HG03432 (cell line): ENCODE measurements at regions not wholly inside any gene's neighbourhood (a gene's known extent, or its start where the extent isn't known, plus 50 kb on each side); places are given as distances from the start of the nearest gene placed in this dataset.
A peak's percentile ranks its signal among the peaks of the same experiment; 100 is the strongest.
"Not testable (repeated sequence)": the region's sequence is repeated elsewhere in the genome, so short reads cannot be mapped to it uniquely, and the experiment has no call there.

Experiments
- ATAC-seq: cut with Tn5 transposase; IDR thresholded peaks from one replicate; pipeline ENCODE4 v1.9.1; 2021; ENCODE audit warnings: mild to moderate bottlenecking, moderate library complexity; ENCODE audit not compliant: unreplicated experiment

- ATAC-seq: no peak
Measured at GRCh38 chr18:34280000-34280399, 55.3 kb upstream of the NOL4 start.

GRCh38 chr18:34280653-34281052 lies 55.9 kb upstream of the NOL4 start:
- ATAC-seq: no peak

GRCh38 chr18:34281290-34281689 lies 56.6 kb upstream of the NOL4 start:
- no peak for ATAC-seq

GRCh38 chr18:34281722-34282121 lies 57.0 kb upstream of the NOL4 start:
- ATAC-seq: no peak

GRCh38 chr18:34283506-34283905 lies 58.8 kb upstream of the NOL4 start:
- ATAC-seq: no peak

GRCh38 chr18:34287825-34288224 lies 63.1 kb upstream of the NOL4 start:
- no peak for ATAC-seq

GRCh38 chr18:34292594-34292993 lies 67.9 kb upstream of the NOL4 start:
- ATAC-seq: no peak

- ATAC-seq: no peak
Measured at GRCh38 chr18:34297287-34297686, 72.6 kb upstream of the NOL4 start.

GRCh38 chr18:34299828-34300227 lies 75.1 kb upstream of the NOL4 start:
- ATAC-seq: no peak

GRCh38 chr18:34311468-34311867 lies 86.8 kb upstream of the NOL4 start:
- no peak for ATAC-seq

GRCh38 chr18:34314847-34315246 lies 90.1 kb upstream of the NOL4 start:
- ATAC-seq: no peak

GRCh38 chr18:34315591-34316352 lies 91.1 kb upstream of the NOL4 start:
- ATAC-seq: peak; percentile 29

- ATAC-seq: no peak
Measured at GRCh38 chr18:34320267-34320666, 95.6 kb upstream of the NOL4 start.

GRCh38 chr18:34321066-34321465 lies 96.4 kb upstream of the NOL4 start:
- peak; percentile 86 for ATAC-seq

- ATAC-seq: peak; percentile 65
Measured at GRCh38 chr18:34322365-34323289, 97.9 kb upstream of the NOL4 start.

GRCh38 chr18:34329840-34330239 lies 105.1 kb upstream of the NOL4 start:
- ATAC-seq: no peak

GRCh38 chr18:34330308-34330707 lies 105.6 kb upstream of the NOL4 start:
- no peak for ATAC-seq

- not testable (repeated sequence) for ATAC-seq
Measured at GRCh38 chr18:34330907-34331306, 106.2 kb upstream of the NOL4 start.

GRCh38 chr18:34331343-34331742 lies 106.6 kb upstream of the NOL4 start:
- ATAC-seq: not testable (repeated sequence)

GRCh38 chr18:34339155-34339554 lies 114.4 kb upstream of the NOL4 start:
- no peak for ATAC-seq

GRCh38 chr18:34342960-34343359 lies 118.2 kb upstream of the NOL4 start:
- no peak for ATAC-seq

GRCh38 chr18:34345738-34346137 lies 121.0 kb upstream of the NOL4 start:
- ATAC-seq: no peak
